Hypothalamus (tissue), 51 donors: ENCODE measurements at regions not wholly inside any gene's neighbourhood (a gene's known extent, or its start where the extent isn't known, plus 50 kb on each side); places are given as distances from the start of the nearest gene placed in this dataset.

Experiments
- DNase-seq, 51 donors: peaks; one replicate each; lab custom pipeline; 2025; lab: John Stamatoyannopoulos, UW

GRCh38 chr15:93683651-93684050 lies 547.7 kb upstream of the MCTP2 start:
- no peak for DNase-seq

GRCh38 chr15:93671387-93671943 lies 559.9 kb upstream of the MCTP2 start:
- no peak for DNase-seq

GRCh38 chr15:93670931-93671330 lies 560.4 kb upstream of the MCTP2 start:
- DNase-seq: no peak

DNA sequence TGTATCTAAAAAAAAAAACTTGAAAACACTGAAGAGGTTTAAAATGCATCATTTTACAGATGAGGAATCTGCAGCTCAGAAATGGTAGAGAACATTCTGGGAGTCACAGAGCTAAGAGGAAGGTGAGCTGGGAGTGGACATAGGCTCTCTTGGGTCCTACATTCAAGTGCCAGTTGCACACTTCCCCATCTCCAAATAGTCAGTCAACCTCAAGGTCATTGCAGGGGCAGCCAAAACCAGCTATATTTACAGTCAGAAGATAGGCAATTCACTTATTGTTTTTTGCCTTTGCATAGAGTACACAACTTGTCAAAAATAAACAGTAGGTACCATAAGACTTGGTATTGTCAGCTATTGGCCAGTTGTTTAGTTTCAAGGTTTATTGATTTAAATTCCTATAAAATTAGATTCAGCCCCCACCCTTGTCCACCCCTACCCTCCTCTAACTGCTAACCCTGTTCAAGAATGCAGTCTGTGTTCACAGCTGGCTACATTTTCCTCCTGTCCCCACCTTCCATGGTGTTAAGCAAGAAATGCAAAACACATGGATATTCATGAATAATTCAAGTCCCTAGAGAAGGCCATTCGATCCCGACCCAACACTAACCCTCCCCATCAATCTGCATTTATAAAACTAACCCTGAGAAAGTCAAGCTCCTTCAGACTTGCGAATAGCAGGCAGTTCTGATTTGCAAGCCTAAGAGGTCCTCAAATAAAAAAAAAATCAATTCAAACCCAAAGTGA lies 567.0 kb upstream of the MCTP2 start:
- DNase-seq: no peak

DNA sequence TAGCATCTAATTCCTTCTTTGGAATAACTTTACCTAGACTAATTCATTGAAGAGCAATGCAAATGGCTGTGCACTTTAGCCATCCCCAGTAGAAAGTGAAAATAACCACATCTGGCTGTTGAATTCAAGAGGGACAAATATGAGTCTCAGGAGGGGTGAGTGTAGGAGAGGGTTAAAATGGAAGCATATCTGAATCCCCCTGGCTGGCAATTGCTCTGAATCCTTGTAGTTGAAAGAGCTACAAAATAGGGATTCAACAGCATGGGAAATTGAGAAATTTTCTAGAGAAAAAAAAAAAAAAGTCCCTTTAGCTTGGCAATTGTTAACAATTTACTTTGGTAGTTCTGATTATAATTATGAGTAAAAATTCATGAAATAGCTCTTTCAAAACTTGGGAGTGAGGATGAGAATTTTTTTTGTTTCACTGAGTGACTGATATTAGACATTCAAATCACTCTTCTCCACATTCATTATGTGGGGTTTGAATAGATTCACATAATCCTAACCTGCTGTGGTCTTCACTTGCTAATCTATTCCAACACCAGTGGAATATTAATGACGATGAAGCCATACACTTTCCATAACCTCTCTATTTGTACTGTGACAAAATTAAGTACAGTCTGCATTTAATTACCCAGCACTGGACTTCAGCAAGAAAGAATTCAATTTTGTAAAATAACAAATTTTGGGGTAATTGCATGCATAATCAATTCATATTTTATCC lies 569.0 kb upstream of the MCTP2 start:
- DNase-seq: no peak

- DNase-seq: no peak
Measured at GRCh38 chr15:93658026-93658816, 569.2 kb upstream of the RGMA start.

DNA sequence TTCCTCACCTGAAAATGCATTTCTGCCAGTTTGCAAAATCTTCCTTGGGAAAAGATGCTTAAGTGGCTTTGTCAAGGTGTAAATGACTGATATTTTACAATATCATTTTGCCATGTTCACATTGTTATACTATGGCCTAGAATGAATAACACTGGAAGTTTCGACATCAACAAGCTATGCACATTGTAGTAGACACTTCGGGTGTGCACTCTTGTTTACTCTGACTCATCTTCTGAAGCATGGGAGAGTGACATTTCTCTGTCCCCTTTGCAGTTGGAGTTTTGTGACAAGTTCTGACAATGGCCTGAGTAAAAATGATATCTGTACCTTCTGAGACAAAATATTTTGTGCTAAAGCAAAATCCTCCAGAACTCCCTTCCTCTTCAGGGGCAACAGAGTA lies 567.0 kb upstream of the RGMA start:
- no peak for DNase-seq

DNA sequence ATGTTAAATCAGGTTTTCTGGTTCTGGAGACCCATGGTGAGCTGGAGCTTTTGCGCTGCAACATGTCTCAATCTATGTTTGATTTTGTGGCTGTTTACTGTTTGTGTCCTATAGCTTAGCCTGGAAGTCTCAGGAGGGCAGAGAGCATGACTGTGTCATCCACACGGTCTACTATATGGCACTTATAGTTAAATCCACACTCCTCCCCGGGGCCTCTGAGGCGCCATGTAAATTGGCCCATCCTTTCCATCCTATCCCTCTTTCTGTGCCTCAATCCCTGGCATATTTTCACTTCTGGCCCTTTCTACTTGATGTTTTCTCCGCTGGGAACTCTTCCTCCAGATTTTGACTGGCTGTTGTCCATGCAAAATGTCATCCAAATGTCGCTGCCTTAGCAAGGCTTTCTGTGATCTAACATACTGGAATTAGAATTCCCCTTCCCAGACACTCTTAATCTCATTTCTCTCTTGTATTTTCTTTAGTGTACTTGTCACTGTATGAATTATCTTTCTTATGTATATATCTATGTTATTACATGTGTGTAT lies 560.8 kb upstream of the RGMA start:
- no peak for DNase-seq

- no peak for DNase-seq
Measured at GRCh38 chr15:93646193-93646592, 557.2 kb upstream of the RGMA start.

DNA sequence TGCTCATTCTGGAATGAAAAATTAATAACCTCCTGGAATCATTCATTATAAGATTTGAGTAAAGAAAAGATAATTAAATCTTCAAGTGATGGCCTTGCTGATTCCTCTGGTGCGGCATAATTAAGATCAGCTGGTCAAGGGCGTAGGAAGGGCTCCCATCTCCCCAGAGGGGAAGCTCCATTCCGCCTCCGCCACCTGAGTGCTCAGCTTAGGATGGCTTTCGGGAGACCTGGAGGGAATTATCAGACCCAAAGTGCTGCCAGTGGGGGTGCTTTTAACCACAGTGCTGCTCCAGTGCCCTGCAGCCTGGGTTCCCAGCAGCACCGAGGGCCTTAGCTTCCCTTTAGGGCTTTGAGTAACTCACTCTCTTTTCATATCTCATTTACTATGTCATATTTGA lies 556.6 kb upstream of the RGMA start:
- DNase-seq: no peak

- DNase-seq: no peak
Measured at GRCh38 chr15:93644595-93644994, 555.6 kb upstream of the RGMA start.

GRCh38 chr15:93640411-93640962 lies 551.5 kb upstream of the RGMA start:
- DNase-seq: no peak

GRCh38 chr15:93631958-93632618 lies 543.1 kb upstream of the RGMA start:
- no peak for DNase-seq

DNA sequence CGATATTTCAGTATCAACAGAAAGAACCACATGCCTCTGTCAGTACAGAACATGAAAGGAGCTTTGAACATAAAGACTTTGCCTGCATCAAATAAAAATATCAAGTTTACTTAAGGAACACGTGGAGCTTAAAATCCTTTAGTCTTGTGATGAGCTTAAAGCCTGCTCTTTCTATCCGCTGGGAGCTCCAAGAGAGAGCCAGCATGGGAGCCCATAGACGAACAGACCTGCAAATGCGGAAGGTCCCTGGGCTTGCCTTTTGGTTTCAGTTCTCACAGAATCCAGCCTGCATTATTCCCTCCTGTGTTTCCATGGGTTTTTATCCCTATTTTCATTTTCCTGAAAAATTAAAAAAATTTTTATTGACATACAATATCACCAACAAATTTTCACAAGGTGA lies 530.6 kb upstream of the RGMA start:
- no peak for DNase-seq

GRCh38 chr15:93617443-93617842 lies 528.4 kb upstream of the RGMA start:
- no peak for DNase-seq

DNA sequence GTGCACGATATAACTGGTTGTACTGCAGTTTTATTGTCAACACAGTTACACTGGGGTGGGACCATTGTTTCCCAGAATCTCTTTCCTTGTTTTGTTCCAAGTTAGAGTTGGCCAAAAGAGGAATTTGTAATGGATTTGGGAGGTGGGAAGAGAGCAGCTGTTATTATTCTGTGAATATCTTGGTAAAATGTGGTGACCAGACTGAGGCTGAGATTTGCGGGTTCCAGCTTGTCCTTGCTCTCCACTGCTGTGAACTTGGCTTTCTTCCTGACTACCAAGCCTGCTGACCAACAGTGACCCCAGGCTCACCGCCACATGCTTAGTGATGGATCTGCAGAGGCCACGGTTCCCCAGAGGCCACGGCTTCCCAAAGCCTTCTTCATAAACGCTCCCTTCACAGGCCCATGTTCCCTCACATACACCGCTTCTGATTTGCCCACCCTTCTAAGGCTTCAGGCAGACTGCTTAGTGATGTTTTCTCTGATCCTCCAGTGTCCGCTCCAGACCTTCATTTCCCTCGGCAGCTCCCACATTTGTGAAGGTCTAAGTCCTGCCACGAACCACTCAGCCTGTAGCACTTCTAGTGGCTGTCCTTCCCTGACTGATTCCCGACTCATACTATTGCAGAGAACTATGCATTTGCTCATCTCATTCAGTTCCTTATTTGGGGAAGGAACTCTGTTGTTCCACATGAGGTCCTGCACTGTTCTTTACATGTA lies 525.5 kb upstream of the RGMA start:
- no peak for DNase-seq

GRCh38 chr15:93613386-93613785 lies 524.4 kb upstream of the RGMA start:
- DNase-seq: no peak

- no peak for DNase-seq
Measured at GRCh38 chr15:93612953-93613352, 523.9 kb upstream of the RGMA start.

- no peak for DNase-seq
Measured at GRCh38 chr15:93610944-93611343, 521.9 kb upstream of the RGMA start.
